ENCODE measurements at regions not wholly inside any gene's neighbourhood (a gene's known extent, or its start where the extent isn't known, plus 50 kb on each side); places are given as distances from the start of the nearest gene placed in this dataset.

DNA sequence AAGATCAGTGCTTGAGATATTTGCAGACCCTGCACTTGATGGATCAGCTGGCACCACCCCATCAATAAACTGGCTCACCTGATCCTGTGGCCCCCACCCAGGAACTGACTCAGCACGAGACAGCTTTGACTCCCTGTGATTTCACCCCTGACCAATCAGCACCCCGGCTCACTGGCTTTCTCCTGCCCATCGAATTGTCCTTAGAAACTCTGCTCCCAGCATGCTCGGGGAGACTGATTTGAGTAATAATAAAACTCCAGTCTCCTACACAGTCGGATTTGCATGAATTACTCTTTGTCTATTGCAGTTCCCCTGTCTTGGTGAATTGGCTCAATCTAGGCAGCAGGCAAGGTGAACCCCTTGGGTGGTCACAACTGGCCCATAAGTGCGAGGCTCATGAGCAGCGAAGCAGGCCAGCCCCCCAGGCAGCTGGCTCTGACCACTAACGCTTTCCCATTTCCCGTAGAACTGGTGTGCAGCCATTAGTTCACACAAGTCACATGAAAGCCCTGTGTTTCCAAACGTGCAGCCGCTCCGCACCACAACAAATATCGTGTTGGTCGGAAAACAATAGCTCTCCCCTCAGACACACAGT lies 79.6 kb downstream of the RSPH3 start:
- no peak overlapping the region for H3K4me2 ChIP-seq (ENCODE audit: insufficient read depth, low read length)
- no peak overlapping the region for H3K27ac ChIP-seq (ENCODE audit: low read depth, low read length)
- DNase-seq (ENCODE audit: insufficient read length, low spot score, missing footprints) = no peak
- no peaks in the 10 kb centered on the region for H3K36me3 ChIP-seq (ENCODE audit: insufficient read depth, low read length)
- H2AFZ ChIP-seq (ENCODE audit: low read length) = no peak overlapping the region
- no peaks in the 10 kb centered on the region for H3K9me3 ChIP-seq (ENCODE audit: low read depth, low read length)
- H3K79me2 ChIP-seq (ENCODE audit: insufficient read depth, low read length) = no peaks in the 10 kb centered on the region
- TF ChIP-seq, protein P1, sequence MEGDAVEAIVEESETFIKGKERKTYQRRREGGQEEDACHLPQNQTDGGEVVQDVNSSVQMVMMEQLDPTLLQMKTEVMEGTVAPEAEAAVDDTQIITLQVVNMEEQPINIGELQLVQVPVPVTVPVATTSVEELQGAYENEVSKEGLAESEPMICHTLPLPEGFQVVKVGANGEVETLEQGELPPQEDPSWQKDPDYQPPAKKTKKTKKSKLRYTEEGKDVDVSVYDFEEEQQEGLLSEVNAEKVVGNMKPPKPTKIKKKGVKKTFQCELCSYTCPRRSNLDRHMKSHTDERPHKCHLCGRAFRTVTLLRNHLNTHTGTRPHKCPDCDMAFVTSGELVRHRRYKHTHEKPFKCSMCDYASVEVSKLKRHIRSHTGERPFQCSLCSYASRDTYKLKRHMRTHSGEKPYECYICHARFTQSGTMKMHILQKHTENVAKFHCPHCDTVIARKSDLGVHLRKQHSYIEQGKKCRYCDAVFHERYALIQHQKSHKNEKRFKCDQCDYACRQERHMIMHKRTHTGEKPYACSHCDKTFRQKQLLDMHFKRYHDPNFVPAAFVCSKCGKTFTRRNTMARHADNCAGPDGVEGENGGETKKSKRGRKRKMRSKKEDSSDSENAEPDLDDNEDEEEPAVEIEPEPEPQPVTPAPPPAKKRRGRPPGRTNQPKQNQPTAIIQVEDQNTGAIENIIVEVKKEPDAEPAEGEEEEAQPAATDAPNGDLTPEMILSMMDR (IDR thresholded peaks at IDR 0.05; ENCODE audit: extremely low read depth, low read depth, low read length) = no peak
- H4K20me1 ChIP-seq (ENCODE audit: insufficient read depth, low read length) = no peaks in the 10 kb centered on the region
- H3K4me1 ChIP-seq (ENCODE audit: insufficient read depth, low read length) = no peaks in the 10 kb centered on the region
- H3K27me3 ChIP-seq (ENCODE audit: insufficient read depth, low read length) = no peaks in the 10 kb centered on the region
- H3K4me3 ChIP-seq (ENCODE audit: insufficient read depth, low read length) = no peak overlapping the region

DNA sequence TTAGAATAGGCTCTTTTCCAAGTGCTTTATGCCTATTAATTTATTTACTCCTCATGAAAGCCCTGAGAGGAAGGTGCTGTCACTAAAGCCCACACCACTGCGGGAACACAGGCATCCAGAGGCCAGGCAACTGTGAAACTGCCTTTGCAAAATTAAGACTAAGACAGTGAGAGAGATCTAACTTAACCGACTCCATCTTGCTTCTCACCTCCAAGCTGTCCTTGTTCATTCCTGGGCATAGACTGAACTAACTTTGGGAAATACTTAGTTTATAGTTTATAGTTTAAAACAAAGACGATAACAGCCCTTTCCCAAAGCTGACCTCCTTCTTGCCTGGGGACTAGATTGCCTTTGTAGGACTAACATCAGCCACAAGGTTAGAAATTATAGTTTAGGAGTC lies 80.1 kb downstream of the RSPH3 start:
- H3K4me3 ChIP-seq (ENCODE audit: insufficient read depth, low read length) = no peak overlapping the region
- no peaks in the 10 kb centered on the region for H3K36me3 ChIP-seq (ENCODE audit: insufficient read depth, low read length)
- H3K4me2 ChIP-seq (ENCODE audit: insufficient read depth, low read length) = no peak overlapping the region
- H3K4me1 ChIP-seq (ENCODE audit: insufficient read depth, low read length) = no peaks in the 10 kb centered on the region
- H3K79me2 ChIP-seq (ENCODE audit: insufficient read depth, low read length) = no peaks in the 10 kb centered on the region
- no peaks in the 10 kb centered on the region for H3K9me3 ChIP-seq (ENCODE audit: low read depth, low read length)
- H3K27ac ChIP-seq (ENCODE audit: low read depth, low read length) = no peak overlapping the region
- H3K27me3 ChIP-seq (ENCODE audit: insufficient read depth, low read length) = no peaks in the 10 kb centered on the region
- no peak overlapping the region for H2AFZ ChIP-seq (ENCODE audit: low read length)
- DNase-seq (ENCODE audit: insufficient read length, low spot score, missing footprints) = no peak
- no peaks in the 10 kb centered on the region for H4K20me1 ChIP-seq (ENCODE audit: insufficient read depth, low read length)
- TF ChIP-seq, protein P1 (IDR thresholded peaks at IDR 0.05; ENCODE audit: extremely low read depth, low read depth, low read length) = no peak

DNA sequence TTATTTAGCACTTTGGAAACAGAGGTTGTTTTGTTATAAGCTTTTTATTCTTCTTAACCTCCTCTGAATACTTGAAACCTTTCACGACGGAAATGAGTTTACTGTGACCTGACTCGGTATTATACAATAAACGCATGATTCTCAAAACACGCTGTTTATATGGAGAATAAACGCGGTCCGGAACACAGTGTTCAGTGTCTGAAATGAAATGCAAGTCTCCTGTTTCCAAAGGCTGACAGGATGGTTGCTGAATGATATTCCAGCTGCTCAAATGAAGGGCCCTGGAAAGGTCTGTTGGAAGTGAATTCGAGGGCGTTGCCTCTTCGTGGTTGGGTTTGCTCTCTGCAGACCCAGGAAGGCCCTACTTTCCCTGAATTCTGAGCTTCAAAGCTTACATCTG lies 83.4 kb downstream of the RSPH3 start:
- Histone ChIP-seq H3K36me3 (ENCODE audit: insufficient read depth, low read length) (no peaks in the 10 kb centered on the region), H3K4me2 (ENCODE audit: insufficient read depth, low read length) (no peak overlapping the region), H3K4me3 (ENCODE audit: insufficient read depth, low read length) (no peak overlapping the region), H3K27me3 (ENCODE audit: insufficient read depth, low read length) (no peaks in the 10 kb centered on the region), H4K20me1 (ENCODE audit: insufficient read depth, low read length) (no peaks in the 10 kb centered on the region), H3K9me3 (ENCODE audit: low read depth, low read length) (no peaks in the 10 kb centered on the region), H2AFZ (ENCODE audit: low read length) (no peak overlapping the region), H3K79me2 (ENCODE audit: insufficient read depth, low read length) (no peaks in the 10 kb centered on the region), H3K4me1 (ENCODE audit: insufficient read depth, low read length) (no peaks in the 10 kb centered on the region), H3K27ac (ENCODE audit: low read depth, low read length) (no peak overlapping the region)
- TF ChIP-seq, protein P1 (IDR thresholded peaks at IDR 0.05; ENCODE audit: extremely low read depth, low read depth, low read length) = no peak
- no peak for DNase-seq (ENCODE audit: insufficient read length, low spot score, missing footprints)

DNA sequence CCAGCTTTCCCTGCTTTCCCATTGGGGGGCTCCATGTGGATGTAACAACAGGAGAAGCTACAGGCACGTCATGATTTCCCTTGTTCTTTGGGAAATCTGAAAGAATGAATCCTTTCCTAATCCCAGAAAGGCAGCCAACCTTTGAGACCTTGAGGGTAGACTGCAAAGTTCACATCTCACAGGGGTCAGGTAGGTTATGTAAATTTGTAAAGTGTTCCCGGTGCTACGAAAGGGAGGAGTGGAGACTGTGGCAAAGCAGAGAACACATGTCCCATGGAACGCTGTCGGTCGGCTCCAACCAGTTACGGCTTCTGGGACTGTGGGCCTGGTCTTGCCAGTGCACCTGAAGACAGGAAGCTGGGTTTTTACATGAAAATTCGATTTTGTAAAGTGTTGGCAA lies 85.1 kb downstream of the RSPH3 start:
- H3K36me3 ChIP-seq (ENCODE audit: insufficient read depth, low read length) = no peaks in the 10 kb centered on the region
- H3K4me3 ChIP-seq (ENCODE audit: insufficient read depth, low read length) = no peak overlapping the region
- no peak overlapping the region for H3K4me2 ChIP-seq (ENCODE audit: insufficient read depth, low read length)
- no peaks in the 10 kb centered on the region for H3K27me3 ChIP-seq (ENCODE audit: insufficient read depth, low read length)
- H3K9me3 ChIP-seq (ENCODE audit: low read depth, low read length) = no peaks in the 10 kb centered on the region
- no peaks in the 10 kb centered on the region for H4K20me1 ChIP-seq (ENCODE audit: insufficient read depth, low read length)
- DNase-seq (ENCODE audit: insufficient read length, low spot score, missing footprints) = no peak
- TF ChIP-seq, protein P1 (IDR thresholded peaks at IDR 0.05; ENCODE audit: extremely low read depth, low read depth, low read length) = no peak
- H3K27ac ChIP-seq (ENCODE audit: low read depth, low read length) = no peak overlapping the region
- no peaks in the 10 kb centered on the region for H3K4me1 ChIP-seq (ENCODE audit: insufficient read depth, low read length)
- no peak overlapping the region for H2AFZ ChIP-seq (ENCODE audit: low read length)
- no peaks in the 10 kb centered on the region for H3K79me2 ChIP-seq (ENCODE audit: insufficient read depth, low read length)
